Memory B cell (primary cell): ENCODE measurements at regions not wholly inside any gene's neighbourhood (a gene's known extent, or its start where the extent isn't known, plus 50 kb on each side); places are given as distances from the start of the nearest gene placed in this dataset.

ENCODE experiments used
- ATAC-seq: fragments of 150-1000 bp; cut with Tn5 transposase; 2 replicates; pipeline ENCODE4 v1.10.0; 2021; ENCODE audit warnings: low read depth, mild to moderate bottlenecking, moderate library complexity
- DNase-seq, 2 donors: peaks; one replicate each; pipeline ENCODE4 v3.0.0; 2022; ENCODE audit warnings: low spot score in 2 of 2
- H3K27ac Mint-ChIP-seq: one replicate; pipeline ENCODE4 v1.8.0; 2022; ENCODE audit warnings: mild to moderate bottlenecking, moderate library complexity, mixed read lengths
- H3K27me3 Mint-ChIP-seq: one replicate; pipeline ENCODE4 v1.8.0; 2022; ENCODE audit warnings: mixed read lengths
- H3K36me3 Mint-ChIP-seq: one replicate; pipeline ENCODE4 v1.8.0; 2022; ENCODE audit warnings: mild to moderate bottlenecking, mixed read lengths
- H3K4me1 Mint-ChIP-seq: one replicate; pipeline ENCODE4 v1.8.0; 2022; ENCODE audit warnings: mixed read lengths
- H3K4me3 Mint-ChIP-seq: one replicate; pipeline ENCODE4 v1.8.0; 2022; ENCODE audit warnings: mild to moderate bottlenecking, moderate library complexity, mixed read lengths
- H3K9me3 Mint-ChIP-seq: one replicate; pipeline ENCODE4 v1.8.0; 2022; ENCODE audit warnings: mixed read lengths

DNA sequence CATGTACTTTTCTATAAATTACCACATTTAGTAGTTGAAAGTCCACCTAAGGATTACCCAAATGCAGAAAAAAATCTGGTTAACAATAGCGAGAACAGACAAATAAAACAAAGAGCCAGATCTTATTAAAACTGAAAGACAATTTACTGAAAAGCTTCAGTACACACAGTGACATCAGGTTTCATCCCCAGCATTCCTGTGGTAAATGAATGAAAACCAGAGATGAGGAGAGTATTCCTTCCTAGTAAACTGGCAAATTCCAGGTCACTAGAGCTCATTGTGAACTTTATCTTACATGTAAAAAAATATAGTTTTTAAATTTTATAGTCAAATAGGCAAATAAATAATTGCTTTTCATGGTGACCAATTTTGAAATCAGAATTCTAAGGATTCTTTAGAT lies 1290.5 kb downstream of the ADGRL3 start:
- H3K27ac Mint-ChIP-seq, result no peak overlapping the region
- no peaks in the 10 kb centered on the region for H3K36me3 Mint-ChIP-seq
- no peak for ATAC-seq
- H3K4me3 Mint-ChIP-seq, result no peak overlapping the region
- DNase-seq, result no peak
- no peaks in the 10 kb centered on the region for H3K4me1 Mint-ChIP-seq
- no peaks in the 10 kb centered on the region for H3K27me3 Mint-ChIP-seq
- peaks cover 3% of the 10 kb centered on the region for H3K9me3 Mint-ChIP-seq

DNA sequence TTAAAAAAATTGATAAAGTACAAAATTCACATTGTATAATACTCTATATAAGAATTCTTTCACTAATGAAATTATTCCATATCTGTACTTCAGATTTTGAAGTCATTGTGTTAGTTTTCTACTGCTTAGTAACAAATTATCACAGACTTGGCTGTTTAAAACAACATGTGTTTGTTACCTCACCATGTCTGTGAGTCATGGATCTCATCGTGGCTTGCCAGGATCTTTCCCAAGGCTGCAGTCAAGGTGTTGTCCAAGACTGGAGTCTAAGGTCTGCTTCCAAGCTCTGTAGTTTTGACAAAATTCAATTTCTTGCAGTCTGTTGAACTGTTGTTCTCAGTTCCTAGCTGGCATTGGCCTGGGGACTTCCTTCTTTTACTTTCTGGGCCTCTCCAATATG lies 1286.9 kb downstream of the ADGRL3 start:
- DNase-seq (no peak), ATAC-seq (no peak)
- Mint-ChIP-seq H3K9me3 (peaks cover 2% of the 10 kb centered on the region), H3K36me3 (no peaks in the 10 kb centered on the region), H3K27me3 (no peaks in the 10 kb centered on the region), H3K4me3 (no peak overlapping the region), H3K4me1 (no peaks in the 10 kb centered on the region), H3K27ac (no peak overlapping the region)

DNA sequence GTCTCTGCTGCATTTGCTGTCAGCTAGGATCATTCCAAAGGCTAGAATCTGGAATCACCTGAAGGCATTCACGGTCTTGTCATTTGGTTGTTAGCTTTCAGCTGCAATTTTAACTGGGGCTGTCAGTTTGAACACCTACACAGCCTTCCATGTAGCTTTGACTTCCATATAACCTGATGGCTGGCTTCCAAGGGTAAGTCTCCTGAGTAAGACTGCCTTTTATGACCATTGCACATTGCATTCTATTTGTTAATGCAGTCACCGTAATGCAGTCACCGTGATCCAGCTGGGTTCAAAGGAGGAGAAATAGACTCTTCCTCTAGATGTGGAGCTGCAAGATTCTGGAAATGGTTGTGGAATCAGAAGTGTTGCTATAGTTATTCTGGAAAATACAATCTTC lies 1284.2 kb downstream of the ADGRL3 start:
- DNase-seq (no peak), ATAC-seq (no peak)
- Mint-ChIP-seq H3K27me3 (no peaks in the 10 kb centered on the region), H3K9me3 (peaks cover 3% of the 10 kb centered on the region), H3K27ac (no peak overlapping the region), H3K4me3 (no peak overlapping the region), H3K4me1 (no peaks in the 10 kb centered on the region), H3K36me3 (no peaks in the 10 kb centered on the region)

GRCh38 chr4:62482355-62482754 lies 1282.2 kb downstream of the ADGRL3 start:
- peaks cover 3% of the 10 kb centered on the region for H3K9me3 Mint-ChIP-seq
- ATAC-seq (no peak), DNase-seq (no peak)
- H3K4me3 Mint-ChIP-seq, result no peak overlapping the region
- no peaks in the 10 kb centered on the region for H3K36me3 Mint-ChIP-seq
- no peak overlapping the region for H3K27ac Mint-ChIP-seq
- no peaks in the 10 kb centered on the region for H3K27me3 Mint-ChIP-seq
- H3K4me1 Mint-ChIP-seq, result no peaks in the 10 kb centered on the region

DNA sequence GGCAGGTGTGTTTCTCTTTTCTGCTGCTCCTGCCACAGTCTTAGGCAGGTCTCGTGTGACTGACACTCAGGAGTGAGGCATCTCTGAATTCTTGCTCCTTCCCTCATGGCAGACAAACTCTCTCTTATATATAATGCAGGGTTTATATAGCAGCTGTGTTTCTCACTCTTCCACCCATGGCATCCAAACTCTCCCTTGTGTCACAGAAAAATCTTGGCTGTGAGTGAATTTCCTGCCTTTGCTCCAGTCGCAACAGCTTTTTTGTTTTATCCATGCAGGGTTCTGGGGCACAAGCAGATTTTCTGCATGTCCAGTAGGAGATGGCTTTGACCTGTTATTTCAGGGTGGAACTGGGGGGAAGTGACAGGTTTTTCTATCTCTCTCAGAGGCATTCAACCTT lies 1275.5 kb downstream of the ADGRL3 start:
- no peak for DNase-seq
- H3K27me3 Mint-ChIP-seq, result no peaks in the 10 kb centered on the region
- H3K4me3 Mint-ChIP-seq, result no peak overlapping the region
- peaks cover 5% of the 10 kb centered on the region for H3K9me3 Mint-ChIP-seq
- H3K36me3 Mint-ChIP-seq, result no peaks in the 10 kb centered on the region
- no peaks in the 10 kb centered on the region for H3K4me1 Mint-ChIP-seq
- no peak overlapping the region for H3K27ac Mint-ChIP-seq
- no peak for ATAC-seq

DNA sequence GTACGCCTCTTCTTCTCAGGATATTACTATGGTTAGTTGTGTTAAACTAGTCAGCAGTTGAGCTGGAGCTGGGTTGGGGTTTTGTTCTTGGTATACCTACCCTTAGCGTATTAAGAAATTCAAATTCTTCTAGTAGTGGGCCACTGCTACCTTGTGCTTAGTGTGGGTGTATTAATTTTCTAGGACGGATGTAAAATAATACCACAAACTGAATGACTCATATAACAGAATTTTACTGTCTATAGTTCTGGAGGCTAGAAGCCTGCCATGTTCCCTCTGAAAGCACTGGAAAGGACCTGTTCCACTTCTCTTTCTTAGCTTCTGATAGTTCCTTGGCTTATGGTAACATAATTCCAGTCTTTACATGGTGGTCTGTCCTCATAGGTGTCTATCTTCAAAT lies 1274.7 kb downstream of the ADGRL3 start:
- Mint-ChIP-seq H3K9me3 (peaks cover 5% of the 10 kb centered on the region), H3K36me3 (no peaks in the 10 kb centered on the region), H3K27ac (no peak overlapping the region), H3K4me1 (no peaks in the 10 kb centered on the region), H3K4me3 (no peak overlapping the region), H3K27me3 (no peaks in the 10 kb centered on the region)
- ATAC-seq (no peak), DNase-seq (no peak)

- ATAC-seq, result no peak
- no peaks in the 10 kb centered on the region for H3K36me3 Mint-ChIP-seq
- no peaks in the 10 kb centered on the region for H3K27me3 Mint-ChIP-seq
These were observed 1270.9 kb downstream of the ADGRL3 start for GRCh38 chr4:62471021-62471420.

GRCh38 chr4:62470421-62470983 lies 1270.4 kb downstream of the ADGRL3 start:
- DNase-seq (no peak), ATAC-seq (no peak)
- Mint-ChIP-seq H3K4me3 (no peak overlapping the region), H3K27ac (no peak overlapping the region), H3K9me3 (peaks cover 5% of the 10 kb centered on the region), H3K4me1 (no peaks in the 10 kb centered on the region), H3K36me3 (no peaks in the 10 kb centered on the region), H3K27me3 (no peaks in the 10 kb centered on the region)

More at GRCh38 chr4:62471021-62471420, 1270.9 kb downstream of the ADGRL3 start:
- no peak for DNase-seq
- H3K27ac Mint-ChIP-seq, result no peak overlapping the region
- no peak overlapping the region for H3K4me3 Mint-ChIP-seq
- H3K9me3 Mint-ChIP-seq, result peaks cover 5% of the 10 kb centered on the region
- no peaks in the 10 kb centered on the region for H3K4me1 Mint-ChIP-seq

DNA sequence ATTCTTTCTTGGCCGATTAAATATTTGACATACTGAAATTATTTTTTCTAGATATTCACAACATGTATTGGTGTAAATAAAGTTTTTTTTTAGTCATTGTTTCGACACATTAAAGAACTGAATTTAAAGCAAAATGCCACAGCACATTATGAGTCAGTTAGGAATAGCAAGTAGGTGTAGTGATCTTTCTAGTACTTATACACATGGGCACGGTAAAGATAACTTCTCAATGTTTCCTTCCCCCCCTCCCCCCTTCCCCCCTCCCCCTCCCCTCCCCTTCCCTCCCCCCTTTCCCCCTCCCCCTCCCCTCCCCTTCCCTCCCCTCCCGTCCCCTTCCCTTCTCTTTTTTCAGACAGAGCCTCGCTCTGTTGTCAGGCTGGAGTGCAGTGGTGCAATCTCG lies 1269.9 kb downstream of the ADGRL3 start:
- Mint-ChIP-seq H3K4me3 (no peak overlapping the region), H3K4me1 (no peaks in the 10 kb centered on the region), H3K27me3 (no peaks in the 10 kb centered on the region), H3K9me3 (peaks cover 5% of the 10 kb centered on the region), H3K27ac (no peak overlapping the region), H3K36me3 (no peaks in the 10 kb centered on the region)
- ATAC-seq (no peak), DNase-seq (no peak)

GRCh38 chr4:62461961-62462360 lies 1261.8 kb downstream of the ADGRL3 start:
- Mint-ChIP-seq H3K4me3 (no peak overlapping the region), H3K9me3 (peaks cover 4% of the 10 kb centered on the region), H3K36me3 (no peaks in the 10 kb centered on the region), H3K4me1 (no peaks in the 10 kb centered on the region), H3K27ac (no peak overlapping the region), H3K27me3 (no peaks in the 10 kb centered on the region)
- ATAC-seq (no peak), DNase-seq (no peak)

GRCh38 chr4:62460329-62460728 lies 1260.2 kb downstream of the ADGRL3 start:
- Mint-ChIP-seq H3K4me3 (no peak overlapping the region), H3K27ac (no peak overlapping the region), H3K27me3 (no peaks in the 10 kb centered on the region), H3K4me1 (no peaks in the 10 kb centered on the region), H3K9me3 (peaks cover 4% of the 10 kb centered on the region), H3K36me3 (no peaks in the 10 kb centered on the region)
- no peak for ATAC-seq
- no peak for DNase-seq

DNA sequence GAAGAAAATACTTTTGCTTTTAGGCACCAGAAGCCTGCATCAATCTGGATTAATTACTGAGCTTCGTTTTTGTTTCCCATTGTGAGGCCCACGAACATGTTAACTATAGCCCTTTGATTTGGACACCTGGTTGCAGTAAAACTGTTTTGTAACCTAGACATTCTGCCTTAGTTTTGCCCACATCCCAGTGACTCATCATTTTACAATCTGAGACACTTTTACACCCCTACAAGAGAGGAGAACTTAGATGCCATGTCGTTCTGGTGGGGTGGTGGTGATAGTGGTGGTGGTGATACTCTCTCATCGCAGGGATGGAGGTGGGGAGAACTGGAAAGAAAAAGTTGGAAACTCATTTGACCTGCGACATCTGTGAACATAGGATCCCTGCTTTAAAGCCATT lies 1257.2 kb downstream of the ADGRL3 start:
- H3K27me3 Mint-ChIP-seq, result no peaks in the 10 kb centered on the region
- H3K27ac Mint-ChIP-seq, result no peak overlapping the region
- no peak for DNase-seq
- no peak for ATAC-seq
- H3K4me1 Mint-ChIP-seq, result no peaks in the 10 kb centered on the region
- H3K4me3 Mint-ChIP-seq, result no peak overlapping the region
- peaks cover 3% of the 10 kb centered on the region for H3K9me3 Mint-ChIP-seq
- no peaks in the 10 kb centered on the region for H3K36me3 Mint-ChIP-seq

DNA sequence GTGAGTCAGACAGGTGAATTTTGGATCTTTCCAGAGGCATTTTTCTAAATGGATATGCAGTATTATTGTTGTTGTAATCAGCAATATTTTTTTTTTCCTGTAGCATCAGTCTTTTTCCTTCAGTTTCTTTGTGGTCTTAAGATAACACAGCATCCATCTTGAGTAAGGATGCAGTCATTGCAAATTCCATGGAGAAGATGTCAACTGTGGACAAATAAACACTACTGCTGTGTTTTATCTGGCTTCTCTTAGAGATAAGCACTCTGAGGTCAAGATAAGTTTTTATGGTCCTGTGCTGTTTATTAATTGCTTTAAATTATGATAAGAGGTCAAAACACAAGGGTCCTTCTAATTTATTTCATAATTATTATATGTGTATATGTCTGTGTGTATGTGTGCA lies 1255.7 kb downstream of the ADGRL3 start:
- Mint-ChIP-seq H3K4me1 (no peaks in the 10 kb centered on the region), H3K27me3 (no peaks in the 10 kb centered on the region), H3K27ac (no peak overlapping the region), H3K9me3 (peaks cover 3% of the 10 kb centered on the region), H3K36me3 (no peaks in the 10 kb centered on the region), H3K4me3 (no peak overlapping the region)
- ATAC-seq, result no peak
- no peak for DNase-seq

DNA sequence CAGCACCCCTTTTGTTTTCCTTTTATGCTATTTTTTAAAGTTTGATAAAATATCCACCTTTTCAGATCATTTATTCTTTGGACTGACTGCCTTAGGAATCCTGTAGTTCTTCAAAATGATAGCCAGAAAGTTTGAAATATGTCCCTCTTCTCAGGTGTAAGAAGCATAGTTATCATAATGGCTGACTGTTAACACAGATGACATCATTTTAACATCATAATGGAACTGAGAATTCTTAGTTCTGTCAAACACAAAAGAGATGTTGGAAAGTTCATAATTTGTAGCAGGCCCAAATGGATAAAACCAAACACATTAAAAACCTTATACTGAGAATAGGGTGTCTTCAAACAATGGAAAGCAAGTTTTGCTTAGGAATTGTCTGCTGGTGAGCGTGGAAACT lies 1254.4 kb downstream of the ADGRL3 start:
- peaks cover 2% of the 10 kb centered on the region for H3K9me3 Mint-ChIP-seq
- no peaks in the 10 kb centered on the region for H3K27me3 Mint-ChIP-seq
- DNase-seq (no peak), ATAC-seq (no peak)
- H3K4me3 Mint-ChIP-seq, result no peak overlapping the region
- no peaks in the 10 kb centered on the region for H3K4me1 Mint-ChIP-seq
- H3K36me3 Mint-ChIP-seq, result no peaks in the 10 kb centered on the region
- no peak overlapping the region for H3K27ac Mint-ChIP-seq

- no peak for DNase-seq
- Mint-ChIP-seq H3K4me3 (no peak overlapping the region), H3K9me3 (peaks cover 2% of the 10 kb centered on the region), H3K27ac (no peak overlapping the region), H3K4me1 (no peaks in the 10 kb centered on the region), H3K36me3 (no peaks in the 10 kb centered on the region), H3K27me3 (no peaks in the 10 kb centered on the region)
- no peak for ATAC-seq
These were observed 1250.6 kb downstream of the ADGRL3 start for GRCh38 chr4:62450740-62451139.
